ENCODE measurements at regions not wholly inside any gene's neighbourhood (a gene's known extent, or its start where the extent isn't known, plus 50 kb on each side); places are given as distances from the start of the nearest gene placed in this dataset.

- Histone ChIP-seq H3K36me3 (ENCODE audit: control insufficient read depth, insufficient read depth, low read length) (no peaks in the 10 kb centered on the region), H3K4me3 (ENCODE audit: insufficient read depth, low read depth, low read length) (no peak overlapping the region), H3K9me3 (ENCODE audit: control insufficient read depth, low read length) (no peaks in the 10 kb centered on the region), H3K4me1 (ENCODE audit: control insufficient read depth, insufficient read depth, low read length) (no peaks in the 10 kb centered on the region), H3K27me3 (ENCODE audit: control insufficient read depth, insufficient read depth, low read length, poor library complexity, severe bottlenecking) (no peaks in the 10 kb centered on the region), H3K27ac (ENCODE audit: insufficient read depth, low read depth, low read length, poor library complexity, severe bottlenecking) (no peak overlapping the region)
- 96 to 98% methylated on average over 2 of the region's 2 CpGs for WGBS, 2 experiments
Observed at GRCh38 chr10:25692761-25693160, 241.3 kb upstream of the MYO3A start.

GRCh38 chr10:25694206-25694933 is 239.7 kb upstream of the MYO3A start:
- H3K4me3 ChIP-seq (ENCODE audit: insufficient read depth, low read depth, low read length), result no peak overlapping the region
- H3K9me3 ChIP-seq (ENCODE audit: control insufficient read depth, low read length), result no peaks in the 10 kb centered on the region
- no peaks in the 10 kb centered on the region for H3K27me3 ChIP-seq (ENCODE audit: control insufficient read depth, insufficient read depth, low read length, poor library complexity, severe bottlenecking)
- H3K36me3 ChIP-seq (ENCODE audit: control insufficient read depth, insufficient read depth, low read length), result no peaks in the 10 kb centered on the region
- WGBS, 2 experiments, result 93 to 94% methylated on average over 15 of the region's 15 CpGs
- H3K4me1 ChIP-seq (ENCODE audit: control insufficient read depth, insufficient read depth, low read length), result no peaks in the 10 kb centered on the region
- H3K27ac ChIP-seq (ENCODE audit: insufficient read depth, low read depth, low read length, poor library complexity, severe bottlenecking), result no peak overlapping the region

DNA sequence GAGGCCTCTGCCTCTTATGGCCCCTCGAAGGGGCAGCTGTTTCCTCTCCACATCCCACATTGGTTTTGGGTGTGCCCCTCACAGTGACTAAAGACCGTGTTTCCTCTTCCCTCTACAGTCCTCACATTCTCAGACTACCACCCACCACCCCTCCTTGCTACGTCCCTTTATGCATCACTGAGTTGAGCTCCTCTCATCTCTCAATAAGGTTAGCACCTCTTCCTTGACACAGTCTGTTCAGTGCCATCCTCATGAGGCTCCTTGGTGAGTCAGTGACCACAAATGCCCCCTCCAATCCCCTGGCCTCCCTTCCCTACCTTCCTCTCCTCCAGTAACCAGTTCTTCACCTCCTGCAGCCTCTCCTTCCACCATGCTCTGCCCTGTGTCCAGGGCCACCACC is 239.1 kb upstream of the MYO3A start:
- H3K4me3 ChIP-seq (ENCODE audit: insufficient read depth, low read depth, low read length), result no peak overlapping the region
- WGBS, 2 experiments, result 89 to 94% methylated on average over 3 of the region's 3 CpGs
- H3K27ac ChIP-seq (ENCODE audit: insufficient read depth, low read depth, low read length, poor library complexity, severe bottlenecking), result no peak overlapping the region
- H3K4me1 ChIP-seq (ENCODE audit: control insufficient read depth, insufficient read depth, low read length), result no peaks in the 10 kb centered on the region
- no peaks in the 10 kb centered on the region for H3K27me3 ChIP-seq (ENCODE audit: control insufficient read depth, insufficient read depth, low read length, poor library complexity, severe bottlenecking)
- no peaks in the 10 kb centered on the region for H3K9me3 ChIP-seq (ENCODE audit: control insufficient read depth, low read length)
- H3K36me3 ChIP-seq (ENCODE audit: control insufficient read depth, insufficient read depth, low read length), result no peaks in the 10 kb centered on the region

GRCh38 chr10:25695586-25695985 is 238.4 kb upstream of the MYO3A start:
- no peaks in the 10 kb centered on the region for H3K4me1 ChIP-seq (ENCODE audit: control insufficient read depth, insufficient read depth, low read length)
- WGBS, 2 experiments, result 94 to 95% methylated on average over 3 of the region's 3 CpGs
- H3K36me3 ChIP-seq (ENCODE audit: control insufficient read depth, insufficient read depth, low read length), result no peaks in the 10 kb centered on the region
- H3K27me3 ChIP-seq (ENCODE audit: control insufficient read depth, insufficient read depth, low read length, poor library complexity, severe bottlenecking), result no peaks in the 10 kb centered on the region
- no peak overlapping the region for H3K27ac ChIP-seq (ENCODE audit: insufficient read depth, low read depth, low read length, poor library complexity, severe bottlenecking)
- H3K4me3 ChIP-seq (ENCODE audit: insufficient read depth, low read depth, low read length), result no peak overlapping the region
- no peaks in the 10 kb centered on the region for H3K9me3 ChIP-seq (ENCODE audit: control insufficient read depth, low read length)

- H3K36me3 ChIP-seq (ENCODE audit: control insufficient read depth, insufficient read depth, low read length), result no peaks in the 10 kb centered on the region
- H3K4me3 ChIP-seq (ENCODE audit: insufficient read depth, low read depth, low read length), result no peak overlapping the region
- no peaks in the 10 kb centered on the region for H3K27me3 ChIP-seq (ENCODE audit: control insufficient read depth, insufficient read depth, low read length, poor library complexity, severe bottlenecking)
- H3K27ac ChIP-seq (ENCODE audit: insufficient read depth, low read depth, low read length, poor library complexity, severe bottlenecking), result no peak overlapping the region
- no peaks in the 10 kb centered on the region for H3K9me3 ChIP-seq (ENCODE audit: control insufficient read depth, low read length)
- no peaks in the 10 kb centered on the region for H3K4me1 ChIP-seq (ENCODE audit: control insufficient read depth, insufficient read depth, low read length)
- WGBS, 2 experiments, result 89 to 92% methylated on average over 6 of the region's 6 CpGs
Observed at GRCh38 chr10:25696013-25696708, 237.9 kb upstream of the MYO3A start.

GRCh38 chr10:25697412-25697811 is 236.6 kb upstream of the MYO3A start:
- H3K27ac ChIP-seq (ENCODE audit: insufficient read depth, low read depth, low read length, poor library complexity, severe bottlenecking), result no peak overlapping the region
- no peak overlapping the region for H3K4me3 ChIP-seq (ENCODE audit: insufficient read depth, low read depth, low read length)
- WGBS, 2 experiments, result 93 to 97% methylated on average over 5 of the region's 5 CpGs
- no peaks in the 10 kb centered on the region for H3K9me3 ChIP-seq (ENCODE audit: control insufficient read depth, low read length)
- H3K36me3 ChIP-seq (ENCODE audit: control insufficient read depth, insufficient read depth, low read length), result no peaks in the 10 kb centered on the region
- peaks cover 10% of the 10 kb centered on the region for H3K4me1 ChIP-seq (ENCODE audit: control insufficient read depth, insufficient read depth, low read length)
- no peaks in the 10 kb centered on the region for H3K27me3 ChIP-seq (ENCODE audit: control insufficient read depth, insufficient read depth, low read length, poor library complexity, severe bottlenecking)

DNA sequence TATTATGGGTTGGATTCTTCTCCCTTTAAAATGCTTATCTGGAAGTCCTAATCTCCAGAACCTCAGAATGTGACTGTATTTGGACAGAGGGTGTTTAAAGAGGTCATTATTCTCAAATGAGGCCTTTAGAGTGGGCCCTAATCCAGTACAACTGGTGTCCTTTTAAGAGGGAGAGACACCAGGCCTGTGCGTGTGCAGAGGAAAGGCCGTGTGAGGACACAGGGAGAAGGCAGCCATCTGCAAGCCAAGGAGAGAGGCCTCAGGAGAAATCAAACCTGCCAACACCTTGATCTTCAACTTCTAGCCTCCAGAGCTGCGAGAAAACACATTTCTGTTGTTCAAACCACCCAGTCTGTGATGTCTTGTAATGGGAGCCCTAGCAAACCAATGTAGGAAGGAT is 235.4 kb upstream of the MYO3A start:
- H3K27ac ChIP-seq (ENCODE audit: insufficient read depth, low read depth, low read length, poor library complexity, severe bottlenecking), result no peak overlapping the region
- H3K9me3 ChIP-seq (ENCODE audit: control insufficient read depth, low read length), result no peaks in the 10 kb centered on the region
- H3K27me3 ChIP-seq (ENCODE audit: control insufficient read depth, insufficient read depth, low read length, poor library complexity, severe bottlenecking), result no peaks in the 10 kb centered on the region
- no peak overlapping the region for H3K4me3 ChIP-seq (ENCODE audit: insufficient read depth, low read depth, low read length)
- H3K36me3 ChIP-seq (ENCODE audit: control insufficient read depth, insufficient read depth, low read length), result no peaks in the 10 kb centered on the region
- 94 to 95% methylated on average over 3 of the region's 3 CpGs for WGBS, 2 experiments
- H3K4me1 ChIP-seq (ENCODE audit: control insufficient read depth, insufficient read depth, low read length), result peaks cover 10% of the 10 kb centered on the region

DNA sequence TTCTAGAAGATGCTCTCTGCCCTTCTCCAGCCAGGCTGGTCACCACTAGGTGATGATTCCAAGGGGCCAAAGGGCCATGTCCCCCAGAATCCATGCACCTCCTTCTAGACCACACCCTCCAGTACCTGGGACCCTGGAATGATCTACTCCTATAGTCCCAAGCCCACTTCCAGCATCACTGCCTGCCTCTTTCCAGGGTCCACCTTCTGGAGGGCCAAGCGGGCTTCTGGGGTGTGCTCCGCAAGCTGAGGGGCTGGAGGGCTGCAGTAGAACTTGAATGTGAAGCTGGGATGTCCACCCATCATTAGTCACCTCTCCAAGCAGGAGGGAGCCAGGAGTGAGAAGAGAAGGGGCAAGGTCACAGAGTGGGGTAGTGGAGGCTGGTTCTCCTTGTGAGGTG is 234.4 kb upstream of the MYO3A start:
- 100% methylated on average over 2 of the region's 2 CpGs for WGBS, 2 experiments
- H3K4me1 ChIP-seq (ENCODE audit: control insufficient read depth, insufficient read depth, low read length), result peaks cover 10% of the 10 kb centered on the region

GRCh38 chr10:25701652-25702051 is 232.4 kb upstream of the MYO3A start:
- H3K36me3 ChIP-seq (ENCODE audit: control insufficient read depth, insufficient read depth, low read length), result no peaks in the 10 kb centered on the region
- no peak overlapping the region for H3K27ac ChIP-seq (ENCODE audit: insufficient read depth, low read depth, low read length, poor library complexity, severe bottlenecking)

More for the DNA sequence above, 234.4 kb upstream of the MYO3A start:
- H3K9me3 ChIP-seq (ENCODE audit: control insufficient read depth, low read length), result no peaks in the 10 kb centered on the region
- H3K4me3 ChIP-seq (ENCODE audit: insufficient read depth, low read depth, low read length), result no peak overlapping the region
- no peaks in the 10 kb centered on the region for H3K36me3 ChIP-seq (ENCODE audit: control insufficient read depth, insufficient read depth, low read length)
- no peak overlapping the region for H3K27ac ChIP-seq (ENCODE audit: insufficient read depth, low read depth, low read length, poor library complexity, severe bottlenecking)
- H3K27me3 ChIP-seq (ENCODE audit: control insufficient read depth, insufficient read depth, low read length, poor library complexity, severe bottlenecking), result no peaks in the 10 kb centered on the region

GRCh38 chr10:25704622-25705021 is 229.4 kb upstream of the MYO3A start:
- Histone ChIP-seq H3K9me3 (ENCODE audit: control insufficient read depth, low read length) (no peaks in the 10 kb centered on the region), H3K27ac (ENCODE audit: insufficient read depth, low read depth, low read length, poor library complexity, severe bottlenecking) (no peak overlapping the region), H3K4me1 (ENCODE audit: control insufficient read depth, insufficient read depth, low read length) (peaks cover 10% of the 10 kb centered on the region), H3K4me3 (ENCODE audit: insufficient read depth, low read depth, low read length) (no peak overlapping the region), H3K36me3 (ENCODE audit: control insufficient read depth, insufficient read depth, low read length) (no peaks in the 10 kb centered on the region), H3K27me3 (ENCODE audit: control insufficient read depth, insufficient read depth, low read length, poor library complexity, severe bottlenecking) (no peaks in the 10 kb centered on the region)
- WGBS, 2 experiments, result 82 to 84% methylated on average over 5 to 6 of the region's 6 CpGs

More at GRCh38 chr10:25701652-25702051, 232.4 kb upstream of the MYO3A start:
- no peak overlapping the region for H3K4me3 ChIP-seq (ENCODE audit: insufficient read depth, low read depth, low read length)
- H3K9me3 ChIP-seq (ENCODE audit: control insufficient read depth, low read length), result no peaks in the 10 kb centered on the region
- no peaks in the 10 kb centered on the region for H3K27me3 ChIP-seq (ENCODE audit: control insufficient read depth, insufficient read depth, low read length, poor library complexity, severe bottlenecking)
- 67 to 68% methylated on average over 15 of the region's 15 CpGs for WGBS, 2 experiments
- peaks cover 10% of the 10 kb centered on the region for H3K4me1 ChIP-seq (ENCODE audit: control insufficient read depth, insufficient read depth, low read length)

Data from ectodermal cell (in vitro differentiated cells).